HL-60 (cell line): ENCODE measurements at regions not wholly inside any gene's neighbourhood (a gene's known extent, or its start where the extent isn't known, plus 50 kb on each side); places are given as distances from the start of the nearest gene placed in this dataset.

ENCODE experiments used
- GABPA ChIP-seq: IDR thresholded peaks from 2 replicates; pipeline ENCODE4 v1.6.1; 2012; ENCODE audit warnings: low read depth
- POLR2AphosphoS5 ChIP-seq: IDR thresholded peaks from 2 replicates; pipeline ENCODE4 v1.6.1; 2012; ENCODE audit warnings: low read depth
- TF ChIP-seq, protein P1 (sequence below): IDR thresholded peaks from one replicate; pipeline ENCODE4 v1.5.1; 2011; ENCODE audit warnings: low read length, control low read depth, inconsistent platforms; ENCODE audit not compliant: insufficient read depth
- TF ChIP-seq, protein P2 (sequence below): IDR thresholded peaks from 2 replicates; pipeline ENCODE4 v1.6.1; 2012; ENCODE audit warnings: low read depth; ENCODE audit not compliant: insufficient replicate concordance

DNA sequence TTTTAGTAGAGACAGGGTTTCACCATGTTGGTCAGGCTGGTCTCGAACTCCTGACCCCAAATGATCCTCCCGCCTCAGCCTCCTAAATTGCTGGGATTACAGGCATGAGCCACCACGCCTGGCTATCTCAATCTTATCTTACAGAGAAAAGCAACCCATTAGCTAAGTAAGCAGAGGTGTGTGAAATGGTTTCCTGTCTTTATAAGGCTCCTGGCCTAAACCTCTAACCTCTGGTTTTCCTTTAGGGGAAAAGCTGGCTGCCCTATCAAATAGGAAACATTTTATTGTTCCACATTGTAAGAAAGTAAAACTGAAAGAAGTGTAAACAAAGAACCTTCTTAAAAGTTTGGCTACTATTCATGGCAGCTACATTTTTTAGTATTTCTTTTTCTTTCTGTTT is 78.3 kb upstream of the MORC3 start:
- no peak for TF ChIP-seq POLR2AphosphoS5
- TF ChIP-seq, protein P1, sequence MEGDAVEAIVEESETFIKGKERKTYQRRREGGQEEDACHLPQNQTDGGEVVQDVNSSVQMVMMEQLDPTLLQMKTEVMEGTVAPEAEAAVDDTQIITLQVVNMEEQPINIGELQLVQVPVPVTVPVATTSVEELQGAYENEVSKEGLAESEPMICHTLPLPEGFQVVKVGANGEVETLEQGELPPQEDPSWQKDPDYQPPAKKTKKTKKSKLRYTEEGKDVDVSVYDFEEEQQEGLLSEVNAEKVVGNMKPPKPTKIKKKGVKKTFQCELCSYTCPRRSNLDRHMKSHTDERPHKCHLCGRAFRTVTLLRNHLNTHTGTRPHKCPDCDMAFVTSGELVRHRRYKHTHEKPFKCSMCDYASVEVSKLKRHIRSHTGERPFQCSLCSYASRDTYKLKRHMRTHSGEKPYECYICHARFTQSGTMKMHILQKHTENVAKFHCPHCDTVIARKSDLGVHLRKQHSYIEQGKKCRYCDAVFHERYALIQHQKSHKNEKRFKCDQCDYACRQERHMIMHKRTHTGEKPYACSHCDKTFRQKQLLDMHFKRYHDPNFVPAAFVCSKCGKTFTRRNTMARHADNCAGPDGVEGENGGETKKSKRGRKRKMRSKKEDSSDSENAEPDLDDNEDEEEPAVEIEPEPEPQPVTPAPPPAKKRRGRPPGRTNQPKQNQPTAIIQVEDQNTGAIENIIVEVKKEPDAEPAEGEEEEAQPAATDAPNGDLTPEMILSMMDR: no peak
- TF ChIP-seq, protein P2, sequence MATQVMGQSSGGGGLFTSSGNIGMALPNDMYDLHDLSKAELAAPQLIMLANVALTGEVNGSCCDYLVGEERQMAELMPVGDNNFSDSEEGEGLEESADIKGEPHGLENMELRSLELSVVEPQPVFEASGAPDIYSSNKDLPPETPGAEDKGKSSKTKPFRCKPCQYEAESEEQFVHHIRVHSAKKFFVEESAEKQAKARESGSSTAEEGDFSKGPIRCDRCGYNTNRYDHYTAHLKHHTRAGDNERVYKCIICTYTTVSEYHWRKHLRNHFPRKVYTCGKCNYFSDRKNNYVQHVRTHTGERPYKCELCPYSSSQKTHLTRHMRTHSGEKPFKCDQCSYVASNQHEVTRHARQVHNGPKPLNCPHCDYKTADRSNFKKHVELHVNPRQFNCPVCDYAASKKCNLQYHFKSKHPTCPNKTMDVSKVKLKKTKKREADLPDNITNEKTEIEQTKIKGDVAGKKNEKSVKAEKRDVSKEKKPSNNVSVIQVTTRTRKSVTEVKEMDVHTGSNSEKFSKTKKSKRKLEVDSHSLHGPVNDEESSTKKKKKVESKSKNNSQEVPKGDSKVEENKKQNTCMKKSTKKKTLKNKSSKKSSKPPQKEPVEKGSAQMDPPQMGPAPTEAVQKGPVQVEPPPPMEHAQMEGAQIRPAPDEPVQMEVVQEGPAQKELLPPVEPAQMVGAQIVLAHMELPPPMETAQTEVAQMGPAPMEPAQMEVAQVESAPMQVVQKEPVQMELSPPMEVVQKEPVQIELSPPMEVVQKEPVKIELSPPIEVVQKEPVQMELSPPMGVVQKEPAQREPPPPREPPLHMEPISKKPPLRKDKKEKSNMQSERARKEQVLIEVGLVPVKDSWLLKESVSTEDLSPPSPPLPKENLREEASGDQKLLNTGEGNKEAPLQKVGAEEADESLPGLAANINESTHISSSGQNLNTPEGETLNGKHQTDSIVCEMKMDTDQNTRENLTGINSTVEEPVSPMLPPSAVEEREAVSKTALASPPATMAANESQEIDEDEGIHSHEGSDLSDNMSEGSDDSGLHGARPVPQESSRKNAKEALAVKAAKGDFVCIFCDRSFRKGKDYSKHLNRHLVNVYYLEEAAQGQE: no peak
- TF ChIP-seq GABPA: no peak
